ENCODE measurements at regions not wholly inside any gene's neighbourhood (a gene's known extent, or its start where the extent isn't known, plus 50 kb on each side); places are given as distances from the start of the nearest gene placed in this dataset.

GRCh38 chr18:73288813-73289212, 421.0 kb upstream of the NETO1 start:
- intact Hi-C loops (cut with DNase I) = no loop called here
- TF ChIP-seq CTCF (IDR thresholded peaks at IDR 0.05) = no peak
- no peaks in the 10 kb centered on the region for H3K4me1 ChIP-seq
- H3K27ac ChIP-seq = no peak overlapping the region
- no peaks in the 10 kb centered on the region for H3K36me3 ChIP-seq
- H3K27me3 ChIP-seq = no peaks in the 10 kb centered on the region
- no peaks in the 10 kb centered on the region for H3K9me3 ChIP-seq
- DNase-seq (ENCODE audit: low spot score in 2 of 2) = no peak
- H3K4me3 ChIP-seq = no peak overlapping the region

- H3K4me1 ChIP-seq = no peaks in the 10 kb centered on the region
- H3K9me3 ChIP-seq = no peaks in the 10 kb centered on the region
- no peaks in the 10 kb centered on the region for H3K36me3 ChIP-seq
- intact Hi-C loops (cut with DNase I) = no loop called here
- no peak overlapping the region for H3K27ac ChIP-seq
- TF ChIP-seq CTCF (IDR thresholded peaks at IDR 0.05) = no peak
- DNase-seq (ENCODE audit: low spot score in 2 of 2) = no peak
- no peak overlapping the region for H3K4me3 ChIP-seq
- no peaks in the 10 kb centered on the region for H3K27me3 ChIP-seq
These were observed 418.8 kb upstream of the NETO1 start for GRCh38 chr18:73286584-73286983.

GRCh38 chr18:73283788-73284187, 416.0 kb upstream of the NETO1 start:
- no peak for DNase-seq (ENCODE audit: low spot score in 2 of 2)
- Histone ChIP-seq H3K9me3 (no peaks in the 10 kb centered on the region), H3K4me3 (no peak overlapping the region), H3K27me3 (no peaks in the 10 kb centered on the region), H3K4me1 (no peaks in the 10 kb centered on the region), H3K36me3 (no peaks in the 10 kb centered on the region), H3K27ac (no peak overlapping the region)
- TF ChIP-seq CTCF (IDR thresholded peaks at IDR 0.05) = no peak
- intact Hi-C loops (cut with DNase I) = no loop called here

GRCh38 chr18:73283032-73283431, 415.2 kb upstream of the NETO1 start:
- intact Hi-C loops (cut with DNase I) = no loop called here
- Histone ChIP-seq H3K9me3 (no peaks in the 10 kb centered on the region), H3K4me3 (no peak overlapping the region), H3K27ac (no peak overlapping the region), H3K36me3 (no peaks in the 10 kb centered on the region), H3K4me1 (no peaks in the 10 kb centered on the region), H3K27me3 (no peaks in the 10 kb centered on the region)
- no peak for TF ChIP-seq CTCF (IDR thresholded peaks at IDR 0.05)
- DNase-seq (ENCODE audit: low spot score in 2 of 2) = no peak

GRCh38 chr18:73279498-73279897, 411.7 kb upstream of the NETO1 start:
- H3K27me3 ChIP-seq = no peaks in the 10 kb centered on the region
- intact Hi-C loops (cut with DNase I) = no loop called here

More at GRCh38 chr18:73279498-73279897, 411.7 kb upstream of the NETO1 start:
- Histone ChIP-seq H3K4me1 (no peaks in the 10 kb centered on the region), H3K27ac (no peak overlapping the region), H3K36me3 (no peaks in the 10 kb centered on the region), H3K9me3 (no peaks in the 10 kb centered on the region), H3K4me3 (no peak overlapping the region)
- no peak for TF ChIP-seq CTCF (IDR thresholded peaks at IDR 0.05)
- no peak for DNase-seq (ENCODE audit: low spot score in 2 of 2)

Data from ascending aorta (tissue), 2 donors.